ENCODE measurements at regions not wholly inside any gene's neighbourhood (a gene's known extent, or its start where the extent isn't known, plus 50 kb on each side); places are given as distances from the start of the nearest gene placed in this dataset.
"Not testable (repeated sequence)": the region's sequence is repeated elsewhere in the genome, so short reads cannot be mapped to it uniquely, and the experiment has no call there.

DNA sequence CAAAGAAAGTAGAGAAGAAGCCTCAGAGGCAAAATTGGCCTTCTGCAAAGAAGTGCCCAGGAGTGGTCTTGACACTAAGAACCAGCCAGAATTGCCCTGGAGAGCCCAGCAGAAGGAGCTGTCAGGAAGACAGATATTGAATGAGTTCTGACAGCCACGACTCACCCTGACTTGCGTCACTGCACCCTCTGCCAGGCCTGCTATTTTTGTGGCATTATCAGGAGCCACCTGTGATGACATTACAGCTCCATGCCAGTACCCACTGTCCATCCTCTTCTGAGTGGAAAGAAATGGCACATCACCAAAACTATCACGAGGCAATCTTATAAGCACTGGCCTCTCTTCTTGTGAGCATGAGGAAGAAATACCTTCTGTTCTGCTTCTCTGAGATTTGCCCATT, 67.7 kb downstream of the SMIM20 start:
- H3K27me3 ChIP-seq (ENCODE audit: control insufficient read depth in 1 of 2, insufficient read depth in 2 of 2, low read length in 2 of 2) = no peaks in the 10 kb centered on the region
- no peak overlapping the region for H3K27ac ChIP-seq (ENCODE audit: low read depth, low read length)
- H3K4me1 ChIP-seq (ENCODE audit: control insufficient read depth in 1 of 2, insufficient read depth in 2 of 2, low read length in 2 of 2) = peaks cover 6% of the 10 kb centered on the region in 2 donors
- H3K9ac ChIP-seq (ENCODE audit: low read depth in 1 of 2, low read length in 2 of 2) = no peak overlapping the region
- no peak overlapping the region for H3K4me3 ChIP-seq (ENCODE audit: low read depth in 1 of 2, low read length in 2 of 2)
- no peaks in the 10 kb centered on the region for H3K9me3 ChIP-seq (ENCODE audit: control insufficient read depth in 1 of 2, low read length in 2 of 2)
- no peaks in the 10 kb centered on the region for H3K36me3 ChIP-seq (ENCODE audit: control insufficient read depth in 1 of 2, insufficient read depth in 2 of 2, low read length in 2 of 2)

DNA sequence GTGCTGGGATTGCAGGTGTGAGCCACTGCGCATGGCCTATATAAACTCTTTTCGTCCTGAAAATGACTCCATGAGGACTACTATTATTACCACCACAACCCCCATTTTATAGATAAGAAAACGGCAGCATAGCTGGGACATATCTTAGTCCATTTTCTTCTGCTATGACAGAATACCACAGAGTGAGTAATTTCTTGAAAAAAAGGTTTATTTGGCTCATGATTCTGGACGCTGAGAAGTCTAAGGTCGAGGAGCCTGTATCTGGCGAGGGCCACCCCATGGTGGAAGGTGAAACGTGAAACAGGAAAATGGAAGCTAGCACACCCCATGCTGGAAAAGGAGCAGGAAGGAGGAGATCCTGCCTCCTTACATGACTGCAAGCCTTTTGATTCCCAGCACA, 68.9 kb downstream of the SMIM20 start:
- Histone ChIP-seq H3K27me3 (ENCODE audit: control insufficient read depth in 1 of 2, insufficient read depth in 2 of 2, low read length in 2 of 2) (no peaks in the 10 kb centered on the region), H3K9ac (ENCODE audit: low read depth in 1 of 2, low read length in 2 of 2) (no peak overlapping the region), H3K4me1 (ENCODE audit: control insufficient read depth in 1 of 2, insufficient read depth in 2 of 2, low read length in 2 of 2) (peaks cover 6 to 7% of the 10 kb centered on the region in 2 donors), H3K4me3 (ENCODE audit: low read depth in 1 of 2, low read length in 2 of 2) (no peak overlapping the region), H3K9me3 (ENCODE audit: control insufficient read depth in 1 of 2, low read length in 2 of 2) (no peaks in the 10 kb centered on the region), H3K36me3 (ENCODE audit: control insufficient read depth in 1 of 2, insufficient read depth in 2 of 2, low read length in 2 of 2) (no peaks in the 10 kb centered on the region), H3K27ac (ENCODE audit: low read depth, low read length) (no peak overlapping the region)

DNA sequence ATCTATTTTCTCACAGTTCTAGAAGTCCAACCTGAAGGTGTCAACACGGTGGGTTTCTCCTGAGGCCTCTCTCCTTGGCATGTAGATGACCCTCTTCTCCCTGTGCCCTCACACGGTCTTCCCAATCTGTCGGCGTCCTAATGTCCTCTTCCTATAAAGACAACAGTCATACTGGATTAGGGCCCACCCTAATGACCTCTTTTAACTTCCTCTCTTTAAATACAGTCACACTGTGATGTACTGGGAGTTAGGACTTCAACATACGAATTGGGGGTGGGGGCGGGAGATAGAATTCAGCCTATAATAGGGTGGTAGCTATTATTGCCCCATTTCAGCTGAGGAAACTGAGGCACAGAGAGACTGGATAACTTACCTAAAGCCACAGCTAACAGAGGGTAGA, 70.2 kb downstream of the SMIM20 start:
- Histone ChIP-seq H3K9ac (ENCODE audit: low read depth in 1 of 2, low read length in 2 of 2) (no peak overlapping the region), H3K27me3 (ENCODE audit: control insufficient read depth in 1 of 2, insufficient read depth in 2 of 2, low read length in 2 of 2) (no peaks in the 10 kb centered on the region), H3K27ac (ENCODE audit: low read depth, low read length) (no peak overlapping the region), H3K36me3 (ENCODE audit: control insufficient read depth in 1 of 2, insufficient read depth in 2 of 2, low read length in 2 of 2) (no peaks in the 10 kb centered on the region), H3K4me3 (ENCODE audit: low read depth in 1 of 2, low read length in 2 of 2) (no peak overlapping the region), H3K4me1 (ENCODE audit: control insufficient read depth in 1 of 2, insufficient read depth in 2 of 2, low read length in 2 of 2) (peaks cover 6 to 12% of the 10 kb centered on the region in 2 donors), H3K9me3 (ENCODE audit: control insufficient read depth in 1 of 2, low read length in 2 of 2) (no peaks in the 10 kb centered on the region)

DNA sequence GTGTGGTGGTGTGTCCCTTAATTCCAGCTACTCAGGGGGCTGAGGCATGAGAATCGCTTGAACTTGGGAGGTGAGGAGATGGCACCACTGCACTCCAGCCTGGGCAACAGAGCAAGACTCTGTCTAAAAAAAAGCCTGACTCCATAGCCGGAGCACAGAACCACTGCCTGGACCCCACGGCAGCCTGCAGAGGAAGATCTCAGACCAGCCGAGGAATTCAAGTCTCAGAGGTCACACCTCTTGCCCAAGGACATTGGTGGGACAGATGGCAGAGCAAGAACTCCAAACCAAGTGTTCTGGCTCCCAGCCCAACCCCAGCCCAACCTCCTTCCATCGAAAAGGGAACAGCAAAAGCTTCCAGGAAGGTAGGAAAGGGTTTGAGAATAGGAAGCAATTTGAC, 70.8 kb downstream of the SMIM20 start:
- no peak overlapping the region for H3K27ac ChIP-seq (ENCODE audit: low read depth, low read length)
- H3K9ac ChIP-seq (ENCODE audit: low read depth in 1 of 2, low read length in 2 of 2) = no peak overlapping the region
- H3K4me3 ChIP-seq (ENCODE audit: low read depth in 1 of 2, low read length in 2 of 2) = no peak overlapping the region
- H3K4me1 ChIP-seq (ENCODE audit: control insufficient read depth in 1 of 2, insufficient read depth in 2 of 2, low read length in 2 of 2) = peaks cover 1 to 8% of the 10 kb centered on the region in 2 donors
- H3K36me3 ChIP-seq (ENCODE audit: control insufficient read depth in 1 of 2, insufficient read depth in 2 of 2, low read length in 2 of 2) = no peaks in the 10 kb centered on the region
- no peaks in the 10 kb centered on the region for H3K9me3 ChIP-seq (ENCODE audit: control insufficient read depth in 1 of 2, low read length in 2 of 2)
- H3K27me3 ChIP-seq (ENCODE audit: control insufficient read depth in 1 of 2, insufficient read depth in 2 of 2, low read length in 2 of 2) = no peaks in the 10 kb centered on the region

DNA sequence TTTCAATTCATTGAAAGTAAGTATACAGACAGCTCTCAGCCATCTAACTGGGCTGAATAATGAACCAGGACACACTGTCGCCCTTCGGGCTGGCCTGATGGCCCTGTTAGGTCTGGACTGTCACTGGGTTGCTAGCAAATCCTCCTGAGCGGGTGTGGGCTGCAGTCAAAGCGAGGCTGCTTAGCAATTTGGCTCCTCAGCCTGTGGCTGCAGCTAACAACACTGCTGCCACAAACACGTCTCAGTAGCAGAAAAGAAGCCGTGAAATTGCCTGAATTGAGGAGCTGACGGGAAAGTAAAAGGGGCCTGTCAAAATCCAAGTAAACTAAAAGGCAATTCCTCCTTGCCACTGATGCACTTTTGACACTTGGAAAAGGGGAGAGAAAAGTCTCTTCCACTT, 72.8 kb downstream of the SMIM20 start:
- Histone ChIP-seq H3K4me1 (ENCODE audit: control insufficient read depth in 1 of 2, insufficient read depth in 2 of 2, low read length in 2 of 2) (peaks cover 0 to 6% of the 10 kb centered on the region in 2 donors), H3K9ac (ENCODE audit: low read depth in 1 of 2, low read length in 2 of 2) (no peak overlapping the region), H3K27me3 (ENCODE audit: control insufficient read depth in 1 of 2, insufficient read depth in 2 of 2, low read length in 2 of 2) (no peaks in the 10 kb centered on the region), H3K9me3 (ENCODE audit: control insufficient read depth in 1 of 2, low read length in 2 of 2) (no peaks in the 10 kb centered on the region), H3K4me3 (ENCODE audit: low read depth in 1 of 2, low read length in 2 of 2) (no peak overlapping the region), H3K36me3 (ENCODE audit: control insufficient read depth in 1 of 2, insufficient read depth in 2 of 2, low read length in 2 of 2) (no peaks in the 10 kb centered on the region), H3K27ac (ENCODE audit: low read depth, low read length) (no peak overlapping the region)

DNA sequence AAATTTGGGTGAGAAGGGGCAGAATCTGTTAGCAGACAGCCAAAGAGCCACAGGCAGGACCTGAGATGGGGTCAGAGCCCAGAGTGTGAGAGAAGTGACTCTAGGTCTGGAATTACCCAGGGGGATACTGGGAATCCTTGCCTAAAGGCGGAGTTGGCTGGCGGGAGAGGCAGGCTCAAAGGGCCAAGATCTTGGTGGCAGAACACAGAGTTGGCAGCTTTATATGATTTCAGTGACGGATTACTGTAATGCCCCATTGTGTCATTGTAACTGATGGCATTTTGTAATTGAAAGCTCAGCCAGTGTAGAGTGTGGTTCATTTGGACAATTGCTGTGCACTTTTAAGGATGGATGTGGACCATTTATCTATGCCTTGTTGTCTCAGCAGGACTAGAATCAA, 77.3 kb downstream of the SMIM20 start:
- no peaks in the 10 kb centered on the region for H3K9me3 ChIP-seq (ENCODE audit: control insufficient read depth in 1 of 2, low read length in 2 of 2)
- no peak overlapping the region for H3K4me3 ChIP-seq (ENCODE audit: low read depth in 1 of 2, low read length in 2 of 2)
- H3K27me3 ChIP-seq (ENCODE audit: control insufficient read depth in 1 of 2, insufficient read depth in 2 of 2, low read length in 2 of 2) = no peaks in the 10 kb centered on the region
- no peak overlapping the region for H3K27ac ChIP-seq (ENCODE audit: low read depth, low read length)
- peaks cover 0 to 6% of the 10 kb centered on the region in 2 donors for H3K4me1 ChIP-seq (ENCODE audit: control insufficient read depth in 1 of 2, insufficient read depth in 2 of 2, low read length in 2 of 2)
- H3K9ac ChIP-seq (ENCODE audit: low read depth in 1 of 2, low read length in 2 of 2) = no peak overlapping the region
- H3K36me3 ChIP-seq (ENCODE audit: control insufficient read depth in 1 of 2, insufficient read depth in 2 of 2, low read length in 2 of 2) = no peaks in the 10 kb centered on the region

DNA sequence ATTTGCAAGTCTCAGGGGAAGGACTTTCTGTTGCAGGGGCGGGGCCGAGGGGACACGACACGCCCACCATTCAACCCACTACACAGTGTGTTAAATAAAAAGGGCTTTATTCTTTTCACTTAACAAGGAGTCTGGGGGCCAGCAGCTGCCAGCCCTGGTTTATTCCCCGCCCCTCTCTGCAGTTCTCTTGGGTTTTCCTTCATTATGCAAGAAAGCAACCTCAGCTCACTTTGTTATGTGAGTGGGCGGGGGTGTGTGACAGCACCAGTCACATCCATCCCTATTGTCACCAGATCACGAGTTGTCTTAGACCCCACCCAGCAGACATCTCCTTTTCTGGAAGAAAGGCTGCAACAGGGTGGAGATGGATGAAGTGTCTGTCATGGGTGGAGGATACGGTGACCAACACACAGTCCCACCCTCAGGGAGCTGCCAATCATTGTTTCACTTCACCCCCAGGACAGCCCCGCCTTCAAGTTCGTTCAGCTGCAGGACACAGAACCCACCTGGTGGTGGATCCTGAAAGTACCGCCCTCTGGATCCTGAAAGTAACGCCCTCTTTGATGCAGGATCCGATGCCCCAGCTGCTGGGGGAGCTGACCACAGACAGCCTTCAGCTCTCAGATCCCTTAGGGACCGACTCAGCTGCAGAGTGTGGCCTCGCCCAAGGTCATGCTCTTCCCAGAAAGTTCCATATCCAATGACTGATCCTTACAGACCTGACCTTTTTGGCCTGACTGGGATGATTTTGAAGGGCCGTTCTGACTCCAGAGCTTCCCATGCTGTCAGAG, 79.6 kb downstream of the SMIM20 start:
- Histone ChIP-seq H3K4me1 (ENCODE audit: control insufficient read depth in 1 of 2, insufficient read depth in 2 of 2, low read length in 2 of 2) (no peaks in the 10 kb centered on the region), H3K4me3 (ENCODE audit: low read depth in 1 of 2, low read length in 2 of 2) (no peak overlapping the region), H3K36me3 (ENCODE audit: control insufficient read depth in 1 of 2, insufficient read depth in 2 of 2, low read length in 2 of 2) (no peaks in the 10 kb centered on the region), H3K27ac (ENCODE audit: low read depth, low read length) (no peak overlapping the region), H3K9me3 (ENCODE audit: control insufficient read depth in 1 of 2, low read length in 2 of 2) (no peaks in the 10 kb centered on the region), H3K9ac (ENCODE audit: low read depth in 1 of 2, low read length in 2 of 2) (no peak overlapping the region), H3K27me3 (ENCODE audit: control insufficient read depth in 1 of 2, insufficient read depth in 2 of 2, low read length in 2 of 2) (no peaks in the 10 kb centered on the region)

DNA sequence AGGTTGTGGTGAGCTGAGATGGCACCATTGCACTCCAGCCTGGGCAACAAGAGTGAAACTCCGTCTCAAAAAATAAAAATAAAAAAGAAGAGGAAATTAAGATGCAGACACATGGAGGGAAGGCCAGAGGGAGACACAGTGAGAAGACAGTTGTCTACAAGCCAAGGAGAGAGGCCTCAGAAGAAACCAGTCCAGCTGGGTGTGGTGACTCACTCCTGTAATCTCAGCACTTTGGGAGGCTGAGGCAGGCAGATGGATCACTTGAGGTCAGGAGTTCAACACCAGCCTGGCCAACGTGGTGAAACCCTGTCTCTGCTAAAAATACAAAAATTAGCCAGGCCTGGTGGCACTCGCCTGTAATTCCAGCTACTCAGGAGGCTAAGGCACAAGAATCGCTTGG, 80.6 kb downstream of the SMIM20 start:
- not testable (repeated sequence) for H3K4me1 ChIP-seq (ENCODE audit: control insufficient read depth in 1 of 2, insufficient read depth in 2 of 2, low read length in 2 of 2); H3K9me3 ChIP-seq (ENCODE audit: control insufficient read depth in 1 of 2, low read length in 2 of 2); H3K36me3 ChIP-seq (ENCODE audit: control insufficient read depth in 1 of 2, insufficient read depth in 2 of 2, low read length in 2 of 2); H3K9ac ChIP-seq (ENCODE audit: low read depth in 1 of 2, low read length in 2 of 2); H3K27ac ChIP-seq (ENCODE audit: low read depth, low read length); H3K4me3 ChIP-seq (ENCODE audit: low read depth in 1 of 2, low read length in 2 of 2); H3K27me3 ChIP-seq (ENCODE audit: control insufficient read depth in 1 of 2, insufficient read depth in 2 of 2, low read length in 2 of 2)

DNA sequence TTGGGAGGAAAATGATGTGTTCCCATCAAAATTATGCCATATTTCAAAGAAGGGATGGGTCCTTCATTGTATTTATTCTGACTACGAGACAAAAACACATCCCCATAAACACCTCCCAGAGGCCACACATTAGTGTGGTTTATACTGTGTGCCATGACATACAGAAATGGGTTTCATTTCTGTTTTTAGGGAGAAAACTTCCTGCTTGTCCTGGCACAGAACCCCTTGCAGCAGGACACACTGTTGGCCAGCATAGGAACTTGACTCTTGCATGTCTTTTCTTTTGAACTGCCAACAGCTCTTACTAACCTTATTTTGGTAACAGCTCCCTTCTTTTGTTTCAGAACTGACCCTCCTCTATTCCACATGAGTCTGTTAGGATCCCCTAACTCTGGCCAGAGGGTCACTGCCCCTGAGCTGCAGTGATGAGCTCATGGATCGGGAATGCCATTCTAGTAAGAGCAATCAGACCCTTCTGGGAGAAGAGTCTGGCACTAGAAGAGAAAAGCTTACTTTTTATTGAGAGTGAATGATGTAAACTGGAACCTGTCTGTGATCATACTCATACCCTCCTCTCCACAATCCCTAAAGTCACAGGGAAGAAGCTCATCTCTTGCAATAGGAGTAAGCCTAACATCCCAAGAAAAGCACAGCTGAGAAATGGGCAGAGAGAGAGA, 86.4 kb downstream of the SMIM20 start:
- no peaks in the 10 kb centered on the region for H3K4me1 ChIP-seq (ENCODE audit: control insufficient read depth in 1 of 2, insufficient read depth in 2 of 2, low read length in 2 of 2)
- H3K36me3 ChIP-seq (ENCODE audit: control insufficient read depth in 1 of 2, insufficient read depth in 2 of 2, low read length in 2 of 2) = no peaks in the 10 kb centered on the region
- H3K9ac ChIP-seq (ENCODE audit: low read depth in 1 of 2, low read length in 2 of 2) = no peak overlapping the region
- no peaks in the 10 kb centered on the region for H3K27me3 ChIP-seq (ENCODE audit: control insufficient read depth in 1 of 2, insufficient read depth in 2 of 2, low read length in 2 of 2)
- H3K9me3 ChIP-seq (ENCODE audit: control insufficient read depth in 1 of 2, low read length in 2 of 2) = no peaks in the 10 kb centered on the region
- no peak overlapping the region for H3K4me3 ChIP-seq (ENCODE audit: low read depth in 1 of 2, low read length in 2 of 2)
- no peak overlapping the region for H3K27ac ChIP-seq (ENCODE audit: low read depth, low read length)

DNA sequence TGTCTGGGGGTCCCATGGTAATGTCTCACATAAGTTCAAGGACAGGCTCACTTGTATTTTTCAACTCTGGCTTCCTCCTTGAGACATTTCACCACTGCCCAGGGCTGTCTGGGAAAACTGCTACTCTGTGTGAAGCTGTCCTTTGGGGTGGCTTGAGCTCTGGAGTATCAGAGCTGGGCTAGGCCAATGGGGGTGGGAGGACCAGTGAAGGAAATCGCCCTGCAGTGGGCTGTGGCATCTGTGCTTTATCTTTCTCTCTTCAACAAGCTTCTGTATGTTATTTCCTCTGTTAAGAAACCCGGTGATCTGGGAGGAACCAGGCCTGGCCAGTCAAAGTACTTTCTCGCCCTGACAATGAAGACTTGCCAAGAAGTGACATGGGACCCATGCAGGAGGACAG, 87.4 kb downstream of the SMIM20 start:
- no peaks in the 10 kb centered on the region for H3K27me3 ChIP-seq (ENCODE audit: control insufficient read depth in 1 of 2, insufficient read depth in 2 of 2, low read length in 2 of 2)

More for the DNA sequence above, 87.4 kb downstream of the SMIM20 start:
- no peak overlapping the region for H3K4me3 ChIP-seq (ENCODE audit: low read depth in 1 of 2, low read length in 2 of 2)
- H3K4me1 ChIP-seq (ENCODE audit: control insufficient read depth in 1 of 2, insufficient read depth in 2 of 2, low read length in 2 of 2) = no peaks in the 10 kb centered on the region
- no peak overlapping the region for H3K9ac ChIP-seq (ENCODE audit: low read depth in 1 of 2, low read length in 2 of 2)
- H3K9me3 ChIP-seq (ENCODE audit: control insufficient read depth in 1 of 2, low read length in 2 of 2) = no peaks in the 10 kb centered on the region
- H3K36me3 ChIP-seq (ENCODE audit: control insufficient read depth in 1 of 2, insufficient read depth in 2 of 2, low read length in 2 of 2) = no peaks in the 10 kb centered on the region
- no peak overlapping the region for H3K27ac ChIP-seq (ENCODE audit: low read depth, low read length)
